ENCODE measurements at regions not wholly inside any gene's neighbourhood (a gene's known extent, or its start where the extent isn't known, plus 50 kb on each side); places are given as distances from the start of the nearest gene placed in this dataset.

DNA sequence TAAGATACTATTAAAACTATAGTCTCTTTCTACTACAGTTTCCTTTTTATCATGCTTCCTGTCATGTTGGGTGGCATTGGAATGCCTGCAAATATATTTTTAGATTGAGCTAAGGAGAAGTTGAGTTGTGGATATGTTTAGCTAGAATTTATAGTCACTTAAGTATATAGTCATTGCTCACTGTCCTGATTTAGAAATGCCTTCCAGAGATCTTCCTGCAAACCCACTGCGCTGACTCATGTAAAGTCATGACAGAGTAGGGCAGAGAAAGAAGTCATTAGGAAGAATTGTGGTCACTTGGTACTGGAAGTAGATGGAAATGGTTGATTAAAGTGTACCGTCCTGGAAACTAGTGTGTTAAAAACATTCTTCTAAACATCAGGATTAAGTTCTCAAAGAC, 490.3 kb upstream of the PABPC4L start:
- TF ChIP-seq, protein P1, sequence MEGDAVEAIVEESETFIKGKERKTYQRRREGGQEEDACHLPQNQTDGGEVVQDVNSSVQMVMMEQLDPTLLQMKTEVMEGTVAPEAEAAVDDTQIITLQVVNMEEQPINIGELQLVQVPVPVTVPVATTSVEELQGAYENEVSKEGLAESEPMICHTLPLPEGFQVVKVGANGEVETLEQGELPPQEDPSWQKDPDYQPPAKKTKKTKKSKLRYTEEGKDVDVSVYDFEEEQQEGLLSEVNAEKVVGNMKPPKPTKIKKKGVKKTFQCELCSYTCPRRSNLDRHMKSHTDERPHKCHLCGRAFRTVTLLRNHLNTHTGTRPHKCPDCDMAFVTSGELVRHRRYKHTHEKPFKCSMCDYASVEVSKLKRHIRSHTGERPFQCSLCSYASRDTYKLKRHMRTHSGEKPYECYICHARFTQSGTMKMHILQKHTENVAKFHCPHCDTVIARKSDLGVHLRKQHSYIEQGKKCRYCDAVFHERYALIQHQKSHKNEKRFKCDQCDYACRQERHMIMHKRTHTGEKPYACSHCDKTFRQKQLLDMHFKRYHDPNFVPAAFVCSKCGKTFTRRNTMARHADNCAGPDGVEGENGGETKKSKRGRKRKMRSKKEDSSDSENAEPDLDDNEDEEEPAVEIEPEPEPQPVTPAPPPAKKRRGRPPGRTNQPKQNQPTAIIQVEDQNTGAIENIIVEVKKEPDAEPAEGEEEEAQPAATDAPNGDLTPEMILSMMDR (conservative IDR thresholded peaks at IDR 0.05; ENCODE audit: low read depth in 2 of 2): no peak
- TF ChIP-seq EZH2phosphoT487 (IDR thresholded peaks at IDR 0.05; ENCODE audit: unreplicated experiment) (no peak), NANOG (IDR thresholded peaks at IDR 0.05; ENCODE audit: borderline replicate concordance) (no peak)
- TF ChIP-seq, protein P2, sequence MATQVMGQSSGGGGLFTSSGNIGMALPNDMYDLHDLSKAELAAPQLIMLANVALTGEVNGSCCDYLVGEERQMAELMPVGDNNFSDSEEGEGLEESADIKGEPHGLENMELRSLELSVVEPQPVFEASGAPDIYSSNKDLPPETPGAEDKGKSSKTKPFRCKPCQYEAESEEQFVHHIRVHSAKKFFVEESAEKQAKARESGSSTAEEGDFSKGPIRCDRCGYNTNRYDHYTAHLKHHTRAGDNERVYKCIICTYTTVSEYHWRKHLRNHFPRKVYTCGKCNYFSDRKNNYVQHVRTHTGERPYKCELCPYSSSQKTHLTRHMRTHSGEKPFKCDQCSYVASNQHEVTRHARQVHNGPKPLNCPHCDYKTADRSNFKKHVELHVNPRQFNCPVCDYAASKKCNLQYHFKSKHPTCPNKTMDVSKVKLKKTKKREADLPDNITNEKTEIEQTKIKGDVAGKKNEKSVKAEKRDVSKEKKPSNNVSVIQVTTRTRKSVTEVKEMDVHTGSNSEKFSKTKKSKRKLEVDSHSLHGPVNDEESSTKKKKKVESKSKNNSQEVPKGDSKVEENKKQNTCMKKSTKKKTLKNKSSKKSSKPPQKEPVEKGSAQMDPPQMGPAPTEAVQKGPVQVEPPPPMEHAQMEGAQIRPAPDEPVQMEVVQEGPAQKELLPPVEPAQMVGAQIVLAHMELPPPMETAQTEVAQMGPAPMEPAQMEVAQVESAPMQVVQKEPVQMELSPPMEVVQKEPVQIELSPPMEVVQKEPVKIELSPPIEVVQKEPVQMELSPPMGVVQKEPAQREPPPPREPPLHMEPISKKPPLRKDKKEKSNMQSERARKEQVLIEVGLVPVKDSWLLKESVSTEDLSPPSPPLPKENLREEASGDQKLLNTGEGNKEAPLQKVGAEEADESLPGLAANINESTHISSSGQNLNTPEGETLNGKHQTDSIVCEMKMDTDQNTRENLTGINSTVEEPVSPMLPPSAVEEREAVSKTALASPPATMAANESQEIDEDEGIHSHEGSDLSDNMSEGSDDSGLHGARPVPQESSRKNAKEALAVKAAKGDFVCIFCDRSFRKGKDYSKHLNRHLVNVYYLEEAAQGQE (IDR thresholded peaks at IDR 0.05; ENCODE audit: unreplicated experiment): no peak
